Body of pancreas (tissue), 4 donors: ENCODE measurements at regions not wholly inside any gene's neighbourhood (a gene's known extent, or its start where the extent isn't known, plus 50 kb on each side); places are given as distances from the start of the nearest gene placed in this dataset.

ENCODE experiments used
- ATAC-seq: fragments of 150-250 bp; one replicate; pipeline ENCODE4 v1.9.1; 2016
- DNase-seq, 4 donors: peaks; one replicate each; pipeline ENCODE4 v3.0.0-alpha.2; 2019
- H3K27ac ChIP-seq, 4 donors: fragments of 200-600 bp; sonication (generic); 1 replicate in 3 of 4; 2 replicates in 1 of 4; pipeline versions ENCODE4 v1.5.1 to v1.6.1; 2016 to 2019; ENCODE audit warnings: mild to moderate bottlenecking in 1 of 4, mixed read lengths in 1 of 4, moderate library complexity in 1 of 4
- H3K27me3 ChIP-seq, 2 donors: fragments of 200-600 bp; sonication (generic); one replicate each; pipeline ENCODE4 v1.6.0; 2016; ENCODE audit warnings: mild to moderate bottlenecking in 1 of 2
- H3K36me3 ChIP-seq, 2 donors: fragments of 200-600 bp; sonication (generic); replicated peaks in 1 of 2; 2 replicates each; pipeline ENCODE4 v1.5.1; 2016; ENCODE audit warnings: low read depth in 2 of 2; ENCODE audit not compliant: insufficient read depth in 1 of 2
- H3K4me1 ChIP-seq: fragments of 200-600 bp; sonication (generic); one replicate; pipeline ENCODE4 v1.6.0; 2016
- H3K4me3 ChIP-seq, 2 donors: fragments of 200-600 bp; sonication (generic); 1 replicate in 1 of 2; 2 replicates in 1 of 2; pipeline ENCODE4 v1.5.1; 2016 to 2019
- H3K9me3 ChIP-seq, 3 donors: fragments of 200-600 bp; sonication (generic); 1 replicate in 2 of 3; 2 replicates in 1 of 3; pipeline ENCODE4 v1.5.1; 2016
- CTCF ChIP-seq, 7 experiments: fragments of 450-650 bp in 4 of 7; fragments of 200-600 bp in 3 of 7; sonication (generic) in 3 of 7; IDR thresholded peaks; one replicate each; pipeline ENCODE4 v1.5.1; 2016 to 2019; ENCODE audit warnings: antibody characterized with exemption in 7 of 7
- POLR2A ChIP-seq, 3 donors: fragments of 450-650 bp; IDR thresholded peaks; one replicate each; pipeline ENCODE4 v1.6.1; 2016; ENCODE audit warnings: antibody characterized with exemption in 3 of 3, mild to moderate bottlenecking in 2 of 3
- WGBS, 2 donors: methylation state at CpG; one replicate each; pipeline ENCODE4 v1.1.5; 2017; 5-methylcytosine and 5-hydroxymethylcytosine counted together
- intact Hi-C: fragments of 100-400 bp; cut with DNase I; formaldehyde crosslinking; loops from one replicate; pipeline ENCODE4 v1.15.1; 2023

GRCh38 chr10:83657487-83657886 is 481.8 kb upstream of the GHITM start:
- intact Hi-C loops: no loop called here
- H3K4me3 ChIP-seq: no peak overlapping the region
- peak in 1 of 4 donors; percentile 9 for DNase-seq
- no peaks in the 10 kb centered on the region for H3K4me1 ChIP-seq
- no peaks in the 10 kb centered on the region for H3K9me3 ChIP-seq
- no peaks in the 10 kb centered on the region for H3K36me3 ChIP-seq
- no peak for ATAC-seq
- H3K27me3 ChIP-seq: no peaks in the 10 kb centered on the region
- no peak overlapping the region for H3K27ac ChIP-seq
- TF ChIP-seq CTCF (IDR thresholded peaks at IDR 0.05): no peak

GRCh38 chr10:83663918-83664317 is 475.4 kb upstream of the GHITM start:
- H3K27me3 ChIP-seq: no peaks in the 10 kb centered on the region
- H3K27ac ChIP-seq: no peak overlapping the region
- H3K36me3 ChIP-seq: no peaks in the 10 kb centered on the region
- ATAC-seq: no peak
- no peaks in the 10 kb centered on the region for H3K4me1 ChIP-seq
- intact Hi-C loops: no loop called here
- WGBS, 2 donors: 71 to 87% methylated on average over 3 of the region's 3 CpGs
- no peaks in the 10 kb centered on the region for H3K9me3 ChIP-seq
- no peak for DNase-seq
- H3K4me3 ChIP-seq: no peak overlapping the region
- TF ChIP-seq POLR2A (IDR thresholded peaks at IDR 0.05) (no peak), CTCF (IDR thresholded peaks at IDR 0.05) (no peak)

GRCh38 chr10:83666762-83667161 is 472.5 kb upstream of the GHITM start:
- H3K9me3 ChIP-seq: no peaks in the 10 kb centered on the region
- no peaks in the 10 kb centered on the region for H3K27me3 ChIP-seq
- TF ChIP-seq POLR2A (IDR thresholded peaks at IDR 0.05) (no peak), CTCF (IDR thresholded peaks at IDR 0.05) (no peak)
- intact Hi-C loops: no loop called here
- H3K4me3 ChIP-seq: no peak overlapping the region
- no peak overlapping the region for H3K27ac ChIP-seq
- H3K36me3 ChIP-seq: no peaks in the 10 kb centered on the region
- ATAC-seq (no peak), DNase-seq (no peak)
- no peaks in the 10 kb centered on the region for H3K4me1 ChIP-seq
- WGBS, 2 donors: 63 to 67% methylated on average over 3 of the region's 3 CpGs

DNA sequence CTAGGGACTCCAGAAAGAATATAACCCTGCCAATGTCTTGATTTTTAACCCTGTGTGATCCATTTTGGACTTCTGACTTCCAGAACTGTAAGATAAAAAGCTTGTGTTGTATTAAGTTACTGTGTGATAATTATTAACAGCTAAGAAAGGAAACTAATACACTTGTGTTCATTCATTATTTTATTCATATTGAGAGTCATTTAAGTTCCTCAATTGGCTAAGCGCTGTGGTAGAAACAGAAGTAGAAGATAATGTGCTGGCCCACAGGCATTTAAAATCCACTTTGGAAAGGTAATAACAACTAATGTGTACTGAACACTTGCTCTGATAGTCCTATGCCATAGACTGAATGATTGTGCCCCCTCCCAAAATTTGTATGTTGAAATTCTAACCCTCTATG is 471.7 kb upstream of the GHITM start:
- H3K27ac ChIP-seq: no peak overlapping the region
- no peaks in the 10 kb centered on the region for H3K27me3 ChIP-seq
- 87 to 93% methylated on average over 1 of the region's 1 CpG for WGBS, 2 donors
- H3K4me3 ChIP-seq: no peak overlapping the region
- no peaks in the 10 kb centered on the region for H3K36me3 ChIP-seq
- intact Hi-C loops: no loop called here
- H3K9me3 ChIP-seq: no peaks in the 10 kb centered on the region
- no peak for DNase-seq
- no peaks in the 10 kb centered on the region for H3K4me1 ChIP-seq
- TF ChIP-seq POLR2A (IDR thresholded peaks at IDR 0.05): no peak
- TF ChIP-seq CTCF (IDR thresholded peaks at IDR 0.05): no peak
- no peak for ATAC-seq

DNA sequence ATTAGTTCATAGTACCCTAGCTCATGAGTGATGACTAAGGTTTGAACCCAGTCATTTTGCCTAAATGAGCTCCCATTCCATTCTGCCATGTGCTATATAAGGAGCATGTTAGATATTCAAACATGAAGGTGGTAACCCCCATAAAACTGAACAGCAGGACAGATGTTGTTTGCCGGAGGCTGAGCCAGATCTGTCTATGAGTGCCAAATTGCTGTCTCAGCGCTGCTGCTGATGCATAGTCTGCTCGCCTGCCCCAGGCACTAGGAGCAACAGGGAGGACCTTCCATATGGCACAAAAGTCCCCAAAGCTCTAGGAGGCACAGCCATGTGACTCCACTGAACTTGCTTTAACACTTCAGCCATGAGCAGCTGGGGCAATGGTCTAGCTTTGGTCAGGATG is 466.0 kb upstream of the GHITM start:
- TF ChIP-seq POLR2A (IDR thresholded peaks at IDR 0.05) (no peak), CTCF (IDR thresholded peaks at IDR 0.05) (no peak)
- DNase-seq: no peak
- no peaks in the 10 kb centered on the region for H3K4me1 ChIP-seq
- H3K4me3 ChIP-seq: no peak overlapping the region
- no peaks in the 10 kb centered on the region for H3K27me3 ChIP-seq
- no peak overlapping the region for H3K27ac ChIP-seq
- intact Hi-C loops: no loop called here
- H3K36me3 ChIP-seq: no peaks in the 10 kb centered on the region
- ATAC-seq: no peak
- 81% methylated on average over 3 of the region's 3 CpGs for WGBS, 2 donors
- no peaks in the 10 kb centered on the region for H3K9me3 ChIP-seq
